Pancreas (tissue), 10 donors: ENCODE measurements at regions not wholly inside any gene's neighbourhood (a gene's known extent, or its start where the extent isn't known, plus 50 kb on each side); places are given as distances from the start of the nearest gene placed in this dataset.

ENCODE experiments used
- ATAC-seq, 4 donors: fragments of 200-7000 bp; cut with Tn5 transposase; one replicate each; pipeline versions ENCODE4 v1.8.0 to v1.9.1; 2020; ENCODE audit warnings: mild to moderate bottlenecking in 4 of 4, moderate library complexity in 4 of 4
- DNase-seq, 6 donors: peaks; one replicate each; pipeline ENCODE4 v3.0.0-alpha.2; 2020
- FAIRE-seq: peaks from 2 replicates; lab custom pipeline; 2012; peaks lifted over from hg19 to GRCh38; lab: Jason Lieb, UNC
- H3K27ac ChIP-seq, 4 donors: fragments of 200-600 bp; sonication (generic); 1 replicate in 3 of 4; 2 replicates in 1 of 4; pipeline versions ENCODE4 v1.5.0 to v1.8.0; 2020
- H3K27me3 ChIP-seq, 4 donors: fragments of 200-600 bp; one replicate each; pipeline ENCODE4 v1.8.0; 2021
- H3K36me3 ChIP-seq, 3 donors: fragments of 200-600 bp; sonication (generic) in 1 of 3; one replicate each; pipeline versions ENCODE4 v1.5.0 to v1.8.0; 2020 to 2021
- H3K4me1 ChIP-seq, 3 donors: fragments of 200-600 bp; one replicate each; pipeline ENCODE4 v1.8.0; 2021
- H3K4me3 ChIP-seq, 4 donors: fragments of 200-600 bp; sonication (generic) in 2 of 4; one replicate each; pipeline versions ENCODE4 v1.5.0 to v1.8.0; 2020 to 2021
- H3K9me3 ChIP-seq, 4 donors: fragments of 200-600 bp; one replicate each; pipeline ENCODE4 v1.8.0; 2021
- WGBS, 2 donors: extraction: QIAGEN DNeasy Blood & Tissue Kit; methylation state at CpG; one replicate each; pipeline ENCODE4 v1.1.7; 2013; 5-methylcytosine and 5-hydroxymethylcytosine counted together
- intact Hi-C, 3 donors: fragments of 100-400 bp; cut with DNase I; formaldehyde crosslinking; loops; one replicate each; pipeline versions ENCODE4 v1.11.1 to v1.14.2; 2022
- TF ChIP-seq, protein P1 (sequence below), 4 donors: fragments of 200-600 bp; sonication (generic) in 3 of 4; IDR thresholded peaks; one replicate each; pipeline versions ENCODE4 v1.5.0 to v1.8.0; 2021; ENCODE audit warnings: antibody characterized with exemption in 4 of 4
- donor health status: healthy with polysubstance abuse.
- donor health status: DM: no; HTN: no; CAD: no; lungs with moderate emphysema.
- donor health status: DM: no; HTN: no; CAD: no.
- donor health status: control.
- donor health status: control.
- donor health status: Bipolar disorder and iron deficiency.
- donor health status: DM: yes; HTN: yes; CAD: no.
- donor health status: DM: no; HTN: no; CAD: no.
- donor health status: DM: no; HTN: no; CAD: no.
- donor health status: DM: yes; HTN: yes; CAD: no.

DNA sequence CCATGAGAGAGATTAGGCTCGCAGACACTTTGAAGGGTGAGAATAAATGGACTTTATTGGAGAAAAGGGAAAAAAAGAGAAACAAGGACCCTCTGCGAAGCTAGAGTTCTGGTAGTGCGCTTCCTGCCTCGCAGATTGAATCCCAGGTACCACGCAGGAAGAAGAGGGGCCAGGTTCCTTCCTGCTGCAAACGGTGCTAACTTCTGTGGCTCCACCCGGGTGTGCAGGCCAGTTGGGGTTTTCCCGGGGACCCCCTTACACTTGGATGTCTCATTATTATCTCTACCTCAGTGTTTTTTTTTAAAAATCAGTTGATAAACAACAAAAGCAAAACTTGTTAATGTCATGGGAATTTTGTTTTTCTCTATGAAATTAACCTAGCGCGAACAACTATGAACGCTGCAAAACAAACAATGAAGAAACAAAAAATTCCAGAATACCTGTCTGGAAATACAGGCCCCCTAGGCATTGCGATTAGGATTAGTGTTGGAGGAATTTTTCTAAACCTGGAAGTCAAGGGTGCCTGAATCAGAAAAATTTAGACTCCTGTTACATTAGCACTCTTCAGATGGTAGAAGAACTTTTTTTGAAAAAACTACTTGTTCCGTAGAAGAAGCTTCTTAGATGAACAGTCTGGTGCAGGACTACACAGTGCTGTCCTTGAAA is 414.5 kb downstream of the MAN2A1 start:
- DNase-seq (no peak), ATAC-seq (no peak), FAIRE-seq (no peak)
- WGBS, 2 donors, result 63 to 64% methylated on average over 13 of the region's 13 CpGs
- no peaks in the 10 kb centered on the region for H3K9me3 ChIP-seq
- TF ChIP-seq, protein P1, sequence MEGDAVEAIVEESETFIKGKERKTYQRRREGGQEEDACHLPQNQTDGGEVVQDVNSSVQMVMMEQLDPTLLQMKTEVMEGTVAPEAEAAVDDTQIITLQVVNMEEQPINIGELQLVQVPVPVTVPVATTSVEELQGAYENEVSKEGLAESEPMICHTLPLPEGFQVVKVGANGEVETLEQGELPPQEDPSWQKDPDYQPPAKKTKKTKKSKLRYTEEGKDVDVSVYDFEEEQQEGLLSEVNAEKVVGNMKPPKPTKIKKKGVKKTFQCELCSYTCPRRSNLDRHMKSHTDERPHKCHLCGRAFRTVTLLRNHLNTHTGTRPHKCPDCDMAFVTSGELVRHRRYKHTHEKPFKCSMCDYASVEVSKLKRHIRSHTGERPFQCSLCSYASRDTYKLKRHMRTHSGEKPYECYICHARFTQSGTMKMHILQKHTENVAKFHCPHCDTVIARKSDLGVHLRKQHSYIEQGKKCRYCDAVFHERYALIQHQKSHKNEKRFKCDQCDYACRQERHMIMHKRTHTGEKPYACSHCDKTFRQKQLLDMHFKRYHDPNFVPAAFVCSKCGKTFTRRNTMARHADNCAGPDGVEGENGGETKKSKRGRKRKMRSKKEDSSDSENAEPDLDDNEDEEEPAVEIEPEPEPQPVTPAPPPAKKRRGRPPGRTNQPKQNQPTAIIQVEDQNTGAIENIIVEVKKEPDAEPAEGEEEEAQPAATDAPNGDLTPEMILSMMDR (IDR thresholded peaks at IDR 0.05), result no peak
- no peaks in the 10 kb centered on the region for H3K36me3 ChIP-seq
- H3K27me3 ChIP-seq, result no peaks in the 10 kb centered on the region
- intact Hi-C loops, result no loop called here
- H3K27ac ChIP-seq, result no peak overlapping the region
- H3K4me3 ChIP-seq, result no peak overlapping the region
- peaks cover 0 to 9% (median 0%) of the 10 kb centered on the region in 3 donors for H3K4me1 ChIP-seq

DNA sequence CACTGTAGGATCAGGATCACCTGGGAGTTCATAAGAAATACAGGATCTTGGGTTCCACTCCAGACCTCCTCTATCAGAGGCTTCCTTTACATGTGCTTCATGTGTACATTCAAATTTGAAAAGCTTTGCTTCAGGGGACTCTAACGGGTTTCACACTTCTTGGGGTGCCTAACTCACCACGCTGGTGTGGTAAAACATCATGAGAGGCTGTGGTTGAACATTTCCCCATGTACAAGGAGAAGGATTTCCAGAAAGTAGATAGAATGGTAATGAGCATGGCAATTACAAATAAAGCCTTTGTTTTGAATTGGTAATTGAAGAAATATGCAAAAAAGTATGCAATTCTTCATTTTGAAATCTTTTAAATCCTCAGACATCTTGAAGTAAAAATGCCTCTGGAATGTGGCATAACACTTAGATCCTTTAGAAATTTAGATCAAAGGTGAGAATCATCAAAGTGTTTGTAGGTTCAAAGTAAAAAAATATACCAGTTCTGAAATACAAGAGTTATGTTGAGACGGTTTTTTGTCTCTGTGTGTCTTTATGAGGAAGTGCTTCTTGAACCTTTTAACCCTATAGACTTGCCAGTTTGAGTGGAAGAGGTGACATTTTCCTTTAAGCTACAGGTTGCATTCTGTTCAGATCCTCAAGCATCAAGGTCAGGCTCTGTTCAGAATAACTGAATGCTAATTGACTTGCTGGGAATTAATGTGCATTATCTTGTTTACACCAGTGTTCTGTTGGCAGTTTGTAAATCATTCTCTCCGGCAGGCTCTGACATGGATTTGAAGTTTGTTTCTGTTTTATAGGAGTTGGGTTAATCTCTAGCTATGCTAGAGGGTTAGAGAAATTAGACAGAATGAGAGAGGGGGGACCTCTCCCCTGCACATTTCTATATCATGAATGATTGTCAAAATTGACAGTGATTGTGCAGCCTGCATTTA is 415.3 kb downstream of the MAN2A1 start:
- WGBS, 2 donors, result 35 to 39% methylated on average over 4 of the region's 4 CpGs
- peak in 3 of 4 donors; percentile 25 to 42 (median 29) for ATAC-seq

DNA sequence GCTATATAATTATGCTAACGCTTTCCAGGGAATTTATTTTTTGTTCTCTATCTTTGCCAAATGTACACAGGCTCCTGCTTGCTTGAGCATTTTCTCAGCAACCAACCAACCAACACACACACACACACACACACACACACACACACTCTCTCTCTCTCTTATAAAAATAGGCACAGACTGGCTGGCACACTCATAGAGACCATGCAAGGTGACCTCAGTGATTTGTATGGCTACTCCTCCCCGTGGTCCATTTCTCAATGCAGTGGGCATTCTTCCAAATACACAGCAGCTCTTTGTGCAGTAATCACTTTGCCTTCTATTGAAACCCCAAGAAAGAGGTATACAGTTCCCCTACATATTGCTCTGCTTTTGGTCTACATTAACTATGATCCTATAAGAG is 416.0 kb downstream of the MAN2A1 start:
- peak; percentile 81 to 89 (median 84) for ATAC-seq

More for the DNA sequence above, 415.3 kb downstream of the MAN2A1 start:
- no peaks in the 10 kb centered on the region for H3K36me3 ChIP-seq
- TF ChIP-seq, protein P1 (IDR thresholded peaks at IDR 0.05), result no peak
- no peaks in the 10 kb centered on the region for H3K9me3 ChIP-seq
- intact Hi-C loops, result no loop called here
- H3K4me1 ChIP-seq, result peaks cover 0 to 9% (median 0%) of the 10 kb centered on the region in 3 donors
- DNase-seq (no peak), FAIRE-seq (no peak)
- no peak overlapping the region for H3K27ac ChIP-seq
- H3K4me3 ChIP-seq, result no peak overlapping the region
- no peaks in the 10 kb centered on the region for H3K27me3 ChIP-seq

DNA sequence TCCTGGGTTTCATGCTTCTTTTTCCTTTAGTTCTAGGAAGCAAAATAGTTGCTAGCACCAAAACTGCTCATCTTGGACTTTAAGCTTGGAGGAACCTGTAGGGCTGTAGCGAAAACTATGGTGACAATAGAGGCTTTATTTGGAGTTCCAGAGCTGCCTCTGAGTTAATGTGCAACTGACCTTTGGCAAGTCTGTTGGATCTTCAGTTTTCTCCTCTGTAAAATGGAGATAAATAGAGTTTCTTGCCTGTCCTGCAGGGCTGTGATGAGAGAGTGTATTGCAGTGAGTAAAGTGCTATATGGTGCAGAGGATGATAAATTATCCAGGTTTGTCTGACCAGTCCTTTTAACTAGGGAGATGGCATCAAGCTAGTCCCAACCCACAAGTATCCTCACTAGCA is 417.0 kb downstream of the MAN2A1 start:
- FAIRE-seq (no peak), DNase-seq (no peak), ATAC-seq (peak in 1 of 4 donors; percentile 56)
- TF ChIP-seq, protein P1 (IDR thresholded peaks at IDR 0.05), result no peak
- no peaks in the 10 kb centered on the region for H3K36me3 ChIP-seq
- no peaks in the 10 kb centered on the region for H3K27me3 ChIP-seq
- H3K27ac ChIP-seq, result no peak overlapping the region
- 26 to 28% methylated on average over 1 of the region's 1 CpG for WGBS, 2 donors
- intact Hi-C loops, result no loop called here
- peaks cover 0 to 9% (median 0%) of the 10 kb centered on the region in 3 donors for H3K4me1 ChIP-seq
- H3K9me3 ChIP-seq, result no peaks in the 10 kb centered on the region
- H3K4me3 ChIP-seq, result no peak overlapping the region

More for the DNA sequence above, 416.0 kb downstream of the MAN2A1 start:
- no peak for FAIRE-seq
- TF ChIP-seq, protein P1 (IDR thresholded peaks at IDR 0.05), result no peak
- no peaks in the 10 kb centered on the region for H3K9me3 ChIP-seq
- WGBS, 2 donors, result 7 to 14% methylated on average over 2 of the region's 2 CpGs
- intact Hi-C loops, result no loop called here
- no peaks in the 10 kb centered on the region for H3K27me3 ChIP-seq
- peak in 3 of 6 donors; percentile 18 to 48 (median 20) for DNase-seq
- no peaks in the 10 kb centered on the region for H3K36me3 ChIP-seq
- H3K4me1 ChIP-seq, result peaks cover 0 to 9% (median 0%) of the 10 kb centered on the region in 3 donors
- H3K27ac ChIP-seq, result no peak overlapping the region
- H3K4me3 ChIP-seq, result no peak overlapping the region
